NT2/D1 (cell line): ENCODE measurements at regions not wholly inside any gene's neighbourhood (a gene's known extent, or its start where the extent isn't known, plus 50 kb on each side); places are given as distances from the start of the nearest gene placed in this dataset.

Experiments used
- SUZ12 ChIP-seq: IDR thresholded peaks from 2 replicates; pipeline ENCODE4 v1.6.1; 2011; ENCODE audit not compliant: insufficient read length, insufficient read depth; ENCODE audit errors: extremely low read depth
- YY1 ChIP-seq: IDR thresholded peaks from 2 replicates; pipeline ENCODE4 v1.6.1; 2011; ENCODE audit not compliant: insufficient read length, insufficient read depth
- ZNF274 ChIP-seq: IDR thresholded peaks from 2 replicates; pipeline ENCODE4 v1.6.1; 2011; ENCODE audit warnings: mild to moderate bottlenecking, low read depth, low read length

DNA sequence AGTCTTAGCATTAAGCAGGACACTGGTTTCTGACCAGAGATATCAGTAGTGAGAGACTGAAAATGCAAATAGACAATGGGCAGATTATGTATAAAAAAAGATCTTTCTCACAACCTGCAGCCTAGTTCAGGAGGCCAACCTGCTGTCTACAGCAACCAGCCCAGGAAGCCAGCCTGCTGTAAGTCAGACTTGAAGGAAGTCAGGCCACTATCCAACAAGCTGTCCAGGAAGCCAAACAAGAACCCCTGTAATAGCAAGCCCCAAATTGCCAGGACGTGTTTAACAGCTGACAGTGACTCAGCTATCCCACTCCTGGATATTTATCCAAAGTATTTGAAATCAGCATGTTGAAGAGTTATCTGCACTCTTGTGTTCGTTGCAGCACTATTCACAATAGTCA is 121.8 kb upstream of the SPIN1 start:
- TF ChIP-seq YY1: no peak
- TF ChIP-seq ZNF274: no peak
- TF ChIP-seq SUZ12: no peak
